ENCODE measurements at regions not wholly inside any gene's neighbourhood (a gene's known extent, or its start where the extent isn't known, plus 50 kb on each side); places are given as distances from the start of the nearest gene placed in this dataset.

DNA sequence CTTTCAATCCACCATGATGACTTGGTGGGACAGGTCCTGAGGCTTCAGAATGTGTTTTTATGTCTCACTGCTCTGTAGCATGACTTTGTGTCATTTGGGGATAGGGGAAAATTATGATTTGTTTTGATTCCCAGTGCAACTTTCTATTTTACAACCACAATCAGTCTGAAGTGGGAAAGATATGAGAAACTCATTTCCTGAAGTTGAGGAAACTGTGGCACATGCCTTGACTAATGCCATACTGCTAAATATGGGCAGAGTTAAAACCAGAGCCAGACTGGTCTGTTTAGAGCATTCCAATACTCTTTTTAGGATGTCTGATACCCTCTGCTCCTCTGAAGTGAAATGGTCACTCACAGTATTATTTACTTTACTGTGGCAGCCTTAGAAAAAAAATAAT, 307.7 kb downstream of the ADRA2A start:
- H3K27me3 ChIP-seq (replicated peaks in 1 of 7), result no peaks in the 10 kb centered on the region
- DNase-seq, result no peak
- no peak overlapping the region for H3K4me3 ChIP-seq
- no peaks in the 10 kb centered on the region for H3K9me3 ChIP-seq
- H3K27ac ChIP-seq, result no peak overlapping the region
- no peaks in the 10 kb centered on the region for H3K4me1 ChIP-seq
- H3K36me3 ChIP-seq, result no peaks in the 10 kb centered on the region
- TF ChIP-seq, protein P1, sequence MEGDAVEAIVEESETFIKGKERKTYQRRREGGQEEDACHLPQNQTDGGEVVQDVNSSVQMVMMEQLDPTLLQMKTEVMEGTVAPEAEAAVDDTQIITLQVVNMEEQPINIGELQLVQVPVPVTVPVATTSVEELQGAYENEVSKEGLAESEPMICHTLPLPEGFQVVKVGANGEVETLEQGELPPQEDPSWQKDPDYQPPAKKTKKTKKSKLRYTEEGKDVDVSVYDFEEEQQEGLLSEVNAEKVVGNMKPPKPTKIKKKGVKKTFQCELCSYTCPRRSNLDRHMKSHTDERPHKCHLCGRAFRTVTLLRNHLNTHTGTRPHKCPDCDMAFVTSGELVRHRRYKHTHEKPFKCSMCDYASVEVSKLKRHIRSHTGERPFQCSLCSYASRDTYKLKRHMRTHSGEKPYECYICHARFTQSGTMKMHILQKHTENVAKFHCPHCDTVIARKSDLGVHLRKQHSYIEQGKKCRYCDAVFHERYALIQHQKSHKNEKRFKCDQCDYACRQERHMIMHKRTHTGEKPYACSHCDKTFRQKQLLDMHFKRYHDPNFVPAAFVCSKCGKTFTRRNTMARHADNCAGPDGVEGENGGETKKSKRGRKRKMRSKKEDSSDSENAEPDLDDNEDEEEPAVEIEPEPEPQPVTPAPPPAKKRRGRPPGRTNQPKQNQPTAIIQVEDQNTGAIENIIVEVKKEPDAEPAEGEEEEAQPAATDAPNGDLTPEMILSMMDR (IDR thresholded peaks at IDR 0.05 in 8 of 11, conservative IDR thresholded peaks at IDR 0.05 in 3 of 11), result no peak
- TF ChIP-seq POLR2A (IDR thresholded peaks at IDR 0.05) (no peak), POLR2AphosphoS5 (IDR thresholded peaks at IDR 0.05) (no peak)
- intact Hi-C loops (cut with DNase I; ENCODE audit: low total_unique reads), result no loop called here

DNA sequence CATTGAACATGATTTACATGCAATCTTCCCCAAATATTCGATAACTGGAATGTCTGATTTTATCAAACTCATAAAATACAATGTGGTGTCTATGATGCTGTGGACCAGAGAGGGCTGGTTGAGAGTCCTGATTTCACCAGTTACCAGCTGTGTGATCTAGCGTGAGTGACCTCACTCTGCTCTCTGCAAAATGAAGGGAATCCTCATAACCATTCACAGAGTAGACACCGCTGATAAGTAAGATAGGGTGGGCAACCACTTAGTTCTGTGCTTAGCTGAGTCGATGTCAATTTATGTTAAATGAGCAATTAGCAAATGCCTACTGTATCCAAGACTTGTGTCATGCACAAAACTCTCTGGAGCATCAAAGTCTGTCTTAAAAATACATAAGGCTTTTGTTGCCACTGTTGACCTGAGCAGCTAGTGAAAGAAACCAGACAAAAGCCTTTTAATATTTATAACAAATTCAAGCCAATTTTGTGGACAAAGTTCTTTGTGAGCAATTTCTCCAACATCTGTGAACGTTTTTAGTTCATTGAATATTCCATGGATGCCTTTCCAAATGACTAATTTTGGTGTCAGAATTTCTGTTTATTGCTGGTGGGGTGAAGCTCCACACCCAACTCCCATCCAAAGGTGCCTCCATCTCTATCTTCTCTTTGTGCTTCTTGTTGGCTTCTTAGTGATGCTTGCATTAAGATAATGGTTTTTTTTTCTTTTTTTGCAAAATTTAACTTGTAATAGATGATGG, 314.2 kb downstream of the ADRA2A start:
- Histone ChIP-seq H3K36me3 (no peaks in the 10 kb centered on the region), H3K9me3 (no peaks in the 10 kb centered on the region), H3K4me1 (no peaks in the 10 kb centered on the region), H3K4me3 (no peak overlapping the region), H3K27ac (no peak overlapping the region), H3K27me3 (replicated peaks in 1 of 7) (no peaks in the 10 kb centered on the region)
- DNase-seq, result no peak
- WGBS, 5 donors, result 62 to 86% (median 78%) methylated on average over 5 of the region's 5 CpGs
- intact Hi-C loops (cut with DNase I; ENCODE audit: low total_unique reads), result no loop called here
- TF ChIP-seq POLR2AphosphoS5 (IDR thresholded peaks at IDR 0.05) (no peak), POLR2A (IDR thresholded peaks at IDR 0.05) (no peak)
- TF ChIP-seq, protein P1 (IDR thresholded peaks at IDR 0.05 in 8 of 11, conservative IDR thresholded peaks at IDR 0.05 in 3 of 11), result no peak

DNA sequence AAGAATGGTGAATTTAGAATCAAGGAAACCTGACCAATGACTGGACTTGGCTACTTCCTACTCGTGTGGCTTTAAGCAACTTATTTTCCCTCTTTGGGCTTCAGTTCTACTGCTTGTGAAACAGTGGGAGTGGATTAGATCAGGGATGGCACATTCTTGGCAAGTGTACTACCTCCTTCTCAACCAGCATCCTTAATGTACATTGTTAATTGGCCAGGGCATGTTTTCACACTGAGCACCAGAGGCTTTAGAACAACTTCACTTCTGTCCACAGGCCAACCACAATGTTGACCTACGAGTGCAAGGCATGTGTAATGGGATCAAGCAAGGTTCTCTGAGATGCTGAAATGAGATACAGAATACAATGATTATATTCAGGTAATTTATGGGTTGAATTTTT, 315.3 kb downstream of the ADRA2A start:
- no peak for DNase-seq
- TF ChIP-seq POLR2AphosphoS5 (IDR thresholded peaks at IDR 0.05), result peak in 1 of 3 donors; percentile 20
- TF ChIP-seq, protein P1 (IDR thresholded peaks at IDR 0.05 in 8 of 11, conservative IDR thresholded peaks at IDR 0.05 in 3 of 11), result no peak
- no peaks in the 10 kb centered on the region for H3K27me3 ChIP-seq (replicated peaks in 1 of 7)
- 45 to 62% (median 51%) methylated on average over 2 of the region's 2 CpGs for WGBS, 5 donors
- H3K27ac ChIP-seq, result peak overlapping the region in 2 of 8 donors; percentile 9 to 53
- intact Hi-C loops (cut with DNase I; ENCODE audit: low total_unique reads), result no loop called here
- no peaks in the 10 kb centered on the region for H3K4me1 ChIP-seq
- H3K36me3 ChIP-seq, result no peaks in the 10 kb centered on the region
- H3K9me3 ChIP-seq, result no peaks in the 10 kb centered on the region
- no peak overlapping the region for H3K4me3 ChIP-seq

DNA sequence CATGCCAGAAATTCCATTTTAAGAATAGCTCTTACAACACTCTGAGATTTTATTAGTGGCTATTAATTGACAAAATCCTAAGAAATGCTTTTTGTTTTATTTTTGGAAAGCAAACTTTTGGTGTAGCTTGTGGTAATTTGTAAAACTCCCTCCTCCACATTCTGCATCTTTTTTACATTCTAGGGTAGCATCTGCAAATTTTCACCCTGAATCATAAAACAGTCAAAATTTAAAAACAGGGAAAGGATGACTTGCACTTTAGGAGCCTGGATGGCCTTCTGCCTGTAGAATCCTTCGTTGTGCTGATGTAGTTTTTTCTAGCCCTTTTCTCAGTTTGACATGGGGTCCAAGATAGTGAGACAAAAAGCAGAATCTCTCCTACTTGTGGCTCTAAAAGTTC, 316.1 kb downstream of the ADRA2A start:
- TF ChIP-seq POLR2AphosphoS5 (IDR thresholded peaks at IDR 0.05) (no peak), POLR2A (IDR thresholded peaks at IDR 0.05) (no peak)
- TF ChIP-seq, protein P1 (IDR thresholded peaks at IDR 0.05 in 8 of 11, conservative IDR thresholded peaks at IDR 0.05 in 3 of 11), result no peak
- H3K4me3 ChIP-seq, result no peak overlapping the region
- H3K27me3 ChIP-seq (replicated peaks in 1 of 7), result no peaks in the 10 kb centered on the region
- H3K36me3 ChIP-seq, result no peaks in the 10 kb centered on the region
- intact Hi-C loops (cut with DNase I; ENCODE audit: low total_unique reads), result no loop called here
- H3K4me1 ChIP-seq, result no peaks in the 10 kb centered on the region
- WGBS, 5 donors, result 0 to 4% (median 2%) methylated on average over 1 of the region's 1 CpG
- H3K27ac ChIP-seq, result peak overlapping the region in 3 of 8 donors; percentile 3 to 58 (median 41)
- no peaks in the 10 kb centered on the region for H3K9me3 ChIP-seq
- no peak for DNase-seq

All from spleen (tissue), 11 donors.